NCI-H510A treated with DMSO at 0.1 percent for 48 hours (cell line): ENCODE measurements at regions not wholly inside any gene's neighbourhood (a gene's known extent, or its start where the extent isn't known, plus 50 kb on each side); places are given as distances from the start of the nearest gene placed in this dataset.
"Not testable (repeated sequence)": the region's sequence is repeated elsewhere in the genome, so short reads cannot be mapped to it uniquely, and the experiment has no call there.

Experiments
- DNase-seq: peaks from one replicate; lab custom pipeline; 2025; lab: John Stamatoyannopoulos, UW

DNA sequence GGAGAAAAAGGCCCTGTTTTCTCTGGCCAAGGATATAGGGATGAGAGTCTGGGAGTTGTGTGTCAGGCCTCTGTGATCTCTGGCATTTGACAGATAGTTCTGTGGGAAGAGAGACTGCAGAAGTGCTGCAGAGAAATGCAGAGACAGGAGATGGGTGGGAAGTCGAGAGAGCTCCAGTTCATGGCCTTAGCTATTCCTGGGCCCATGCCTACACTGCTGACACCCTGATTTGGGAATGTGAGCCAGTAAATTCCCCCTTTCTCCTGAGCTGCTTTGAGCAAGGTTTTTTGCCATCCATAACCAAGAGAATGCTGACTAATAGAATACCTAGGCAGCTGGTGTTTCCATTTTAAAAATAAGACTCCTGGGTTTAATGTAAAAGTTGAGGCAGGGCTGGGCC lies 59.3 kb downstream of the EBLN2 start:
- no peak for DNase-seq

DNA sequence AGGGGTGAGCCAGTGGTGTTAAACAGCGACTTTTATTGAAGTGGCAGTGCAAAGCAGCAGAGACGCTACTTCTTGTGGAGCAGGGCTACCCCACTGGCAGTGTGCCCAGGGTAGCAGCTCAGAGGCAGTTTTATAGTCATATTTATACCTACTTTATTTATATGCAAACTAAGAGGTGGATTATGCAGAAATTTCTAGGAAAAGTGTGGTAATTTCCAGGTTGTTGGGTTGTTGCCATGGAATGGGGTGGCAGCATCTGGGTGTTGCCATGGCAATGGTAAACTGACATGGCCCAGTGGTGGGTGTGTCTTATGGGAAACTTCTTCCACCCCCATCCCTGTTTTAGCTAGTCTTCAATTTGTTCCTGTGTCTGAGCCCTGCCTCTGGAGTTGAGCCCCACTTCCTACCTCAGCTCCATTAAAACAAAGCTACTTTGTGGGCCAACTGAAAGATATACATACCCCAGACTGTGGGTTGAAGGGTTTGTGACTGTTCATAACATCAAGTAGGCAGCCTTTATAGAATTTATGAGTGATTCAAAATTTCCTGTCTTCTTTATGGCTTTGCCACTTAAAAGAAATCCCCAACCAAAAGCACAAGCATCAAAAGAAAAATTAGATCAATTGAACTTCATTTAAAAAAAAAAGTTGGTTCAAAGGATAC lies 60.3 kb downstream of the EBLN2 start:
- no peak for DNase-seq

DNA sequence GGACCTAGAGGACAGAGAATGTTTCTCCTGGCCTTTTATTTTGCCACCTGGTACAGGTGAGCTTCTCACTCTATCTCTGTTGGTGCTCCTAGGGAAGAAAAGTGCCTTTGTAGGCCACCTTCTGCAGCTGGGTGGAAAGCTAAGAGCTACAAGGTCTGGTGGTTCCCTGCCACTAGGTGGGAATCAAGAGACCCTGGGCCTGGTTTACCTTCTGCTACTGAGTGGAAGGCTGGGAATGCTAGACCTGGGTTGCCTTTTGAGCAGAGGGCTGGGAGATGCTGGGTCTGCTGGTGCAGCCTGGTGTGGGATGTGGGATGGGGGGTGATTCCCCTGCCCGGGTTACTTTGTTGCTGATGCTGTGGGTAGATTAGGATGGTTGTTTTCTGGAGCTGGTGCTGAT lies 72.6 kb downstream of the EBLN2 start:
- DNase-seq: no peak

DNA sequence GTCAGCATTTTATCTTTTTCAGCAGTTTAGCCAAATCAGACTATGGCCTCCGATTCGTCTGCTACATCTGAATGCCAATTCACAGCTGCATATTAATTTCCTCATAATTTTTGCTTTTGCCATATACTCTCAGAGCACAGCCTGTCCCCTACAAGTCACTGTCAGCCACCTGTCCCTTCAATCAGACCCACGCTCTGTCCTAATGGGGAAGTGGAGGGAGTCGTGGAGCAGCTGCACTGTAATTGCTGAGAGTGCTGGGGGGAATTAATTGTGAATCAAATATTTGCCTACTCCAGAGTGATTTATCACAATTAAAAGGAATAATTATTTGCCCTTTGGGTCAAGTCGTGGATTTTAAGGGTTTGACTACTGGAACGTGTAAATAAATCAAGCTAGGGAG lies 75.5 kb downstream of the EBLN2 start:
- no peak for DNase-seq

DNA sequence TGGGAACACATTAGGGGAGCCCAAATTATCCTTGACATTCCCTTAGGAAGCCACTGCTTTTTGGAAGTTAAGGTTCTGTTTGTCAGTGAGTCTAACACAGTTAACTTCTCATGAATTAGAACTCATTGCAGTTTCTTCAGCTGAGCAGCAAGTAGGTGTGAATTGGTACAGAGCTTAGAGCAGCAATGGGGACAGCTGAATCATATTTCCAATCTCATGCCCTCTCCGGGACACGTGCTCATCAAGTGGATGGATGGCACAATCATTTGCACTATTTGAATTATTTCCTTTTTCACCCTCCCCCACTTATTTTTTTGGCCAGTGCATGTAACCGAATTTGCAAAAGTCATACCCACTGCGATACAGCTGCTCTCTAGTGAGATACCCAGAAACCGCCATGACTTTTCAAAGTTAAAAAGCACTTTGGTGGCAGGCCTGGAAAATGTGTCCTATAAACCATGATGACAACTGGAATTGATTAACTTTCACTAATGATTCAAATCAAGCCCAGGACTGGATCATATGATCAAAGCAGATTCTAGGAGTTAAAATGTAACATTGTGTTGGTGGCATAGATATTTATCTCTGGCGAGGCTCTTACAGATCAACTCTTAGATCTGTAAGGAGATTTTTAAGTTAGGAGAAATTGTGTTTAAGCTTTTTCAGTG lies 76.4 kb downstream of the EBLN2 start:
- no peak for DNase-seq

DNA sequence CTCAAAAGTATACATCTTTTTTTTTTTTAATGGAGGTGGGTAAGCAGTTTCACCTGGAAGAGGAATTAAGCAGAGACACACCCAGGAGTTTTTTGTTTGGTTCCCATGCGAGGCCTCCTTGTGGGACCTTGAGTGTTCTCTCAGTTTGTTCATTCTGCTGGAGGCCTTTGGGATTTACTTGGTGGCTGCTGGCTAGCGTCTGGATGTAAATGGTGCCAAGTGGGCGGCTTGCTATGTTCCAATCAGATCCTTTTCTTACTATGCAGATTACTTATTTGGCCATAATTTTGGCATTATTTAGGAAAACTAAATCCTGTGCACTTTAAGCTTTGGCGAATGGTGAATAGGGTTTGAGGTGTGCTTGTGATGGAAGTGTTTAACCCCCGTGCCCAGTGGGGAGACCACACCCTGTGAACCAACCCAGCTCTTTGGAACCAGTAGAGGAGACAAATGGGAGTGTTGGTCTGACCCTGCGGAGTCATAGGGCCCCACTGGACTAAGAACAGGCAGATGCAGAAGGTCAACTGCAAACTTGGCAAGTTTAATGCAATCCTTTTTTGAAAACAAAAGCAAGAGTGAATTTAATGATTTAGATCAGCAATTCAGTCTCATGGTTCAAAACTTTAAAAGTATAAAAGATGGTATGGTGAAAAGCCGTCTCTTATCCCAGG lies 79.4 kb downstream of the EBLN2 start:
- DNase-seq: no peak

DNA sequence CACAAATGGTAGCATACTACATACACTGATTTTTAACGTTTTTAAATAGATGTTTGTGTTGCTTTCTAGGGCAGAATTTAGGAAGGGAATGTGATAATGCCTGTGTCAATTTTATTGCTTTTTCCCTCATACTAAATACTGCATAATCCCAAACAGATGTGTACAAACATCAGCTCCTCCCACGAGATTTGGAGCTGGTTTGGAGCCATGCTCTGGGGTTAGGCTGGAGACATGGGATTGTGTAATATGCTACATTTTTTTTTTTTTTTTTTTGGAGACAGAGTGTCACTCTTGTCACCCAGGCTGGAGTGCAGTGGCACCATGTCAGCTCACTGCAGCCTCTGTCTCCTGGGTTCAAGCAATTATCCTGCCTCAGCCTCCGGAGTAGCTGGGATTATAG lies 80.1 kb downstream of the EBLN2 start:
- no peak for DNase-seq

DNA sequence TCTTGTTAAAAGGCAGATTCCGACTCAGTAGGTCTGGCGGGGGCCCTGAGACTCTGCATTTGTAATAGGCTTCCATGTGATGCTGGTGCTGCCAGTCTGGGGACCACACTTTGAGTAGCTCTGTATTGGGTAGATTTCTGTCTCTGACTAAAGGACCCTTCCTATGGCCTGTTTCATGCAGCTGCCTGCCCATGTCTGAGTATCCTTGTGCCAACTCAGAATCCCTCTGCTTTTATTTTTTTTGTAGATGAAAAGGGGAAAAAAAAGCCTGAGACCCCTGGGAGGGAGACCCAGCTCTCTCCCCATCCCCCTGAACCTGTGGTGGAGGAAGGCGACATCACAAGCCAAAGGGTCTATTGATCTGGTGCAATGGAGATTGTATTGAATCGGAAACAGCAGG lies 81.9 kb downstream of the EBLN2 start:
- no peak for DNase-seq

DNA sequence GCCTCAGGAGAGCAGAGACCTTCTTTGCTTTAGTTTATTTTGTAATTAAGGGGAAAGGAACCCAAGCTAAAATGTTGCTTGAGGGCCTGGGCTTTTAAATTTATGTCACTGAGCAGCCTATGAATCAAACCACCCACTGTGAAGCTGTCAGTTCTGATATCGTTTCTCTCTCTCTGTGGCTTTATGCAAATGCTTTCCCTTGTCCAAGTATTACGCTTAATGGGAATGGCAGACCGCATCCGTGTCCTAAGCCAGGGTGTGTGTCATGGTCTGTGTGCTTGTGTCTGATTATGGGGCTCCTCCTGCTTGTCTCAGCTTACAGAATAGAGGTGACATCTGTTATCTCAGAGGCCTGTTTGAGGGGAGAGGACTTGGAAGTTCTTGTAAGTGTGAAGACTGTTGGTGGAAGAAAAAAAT lies 82.4 kb downstream of the EBLN2 start:
- no peak for DNase-seq

DNA sequence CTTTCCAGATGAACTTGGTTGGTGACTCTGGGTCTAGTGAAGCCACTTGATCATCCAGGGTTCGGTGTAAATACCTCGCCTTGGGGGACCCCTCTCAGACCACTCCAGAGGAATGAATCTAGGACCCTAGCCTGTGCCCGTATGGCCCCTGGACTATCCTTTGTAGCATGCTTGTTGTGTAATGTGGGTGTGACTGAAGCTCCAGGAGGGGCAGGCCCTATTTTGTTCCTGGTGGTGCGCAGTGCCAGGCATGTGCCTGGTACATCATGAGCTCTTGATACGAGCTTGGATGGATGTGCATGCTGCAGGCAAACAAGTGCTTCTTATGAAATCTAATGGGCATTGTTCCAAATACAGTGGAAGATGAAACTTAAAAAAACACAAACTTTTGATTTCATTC lies 82.8 kb downstream of the EBLN2 start:
- DNase-seq: no peak

DNA sequence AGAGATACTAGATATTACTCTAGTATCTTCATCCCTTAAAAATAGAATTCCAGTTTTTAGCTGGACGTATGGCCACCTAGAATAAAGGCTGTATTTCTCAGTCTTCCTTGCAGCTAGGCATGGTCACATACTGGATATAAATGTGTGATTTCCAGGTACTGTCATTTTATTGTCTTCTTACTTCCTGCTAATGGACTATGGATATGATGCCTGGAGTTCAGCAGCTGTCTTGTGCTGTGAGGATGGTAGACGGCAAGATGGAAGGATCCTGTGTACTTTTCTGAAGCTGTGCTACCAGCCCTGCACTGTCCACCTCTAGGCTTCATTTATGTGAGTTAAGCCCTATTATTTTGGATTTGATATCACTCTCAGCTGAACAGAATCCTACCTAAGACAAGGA lies 83.4 kb downstream of the EBLN2 start:
- no peak for DNase-seq

DNA sequence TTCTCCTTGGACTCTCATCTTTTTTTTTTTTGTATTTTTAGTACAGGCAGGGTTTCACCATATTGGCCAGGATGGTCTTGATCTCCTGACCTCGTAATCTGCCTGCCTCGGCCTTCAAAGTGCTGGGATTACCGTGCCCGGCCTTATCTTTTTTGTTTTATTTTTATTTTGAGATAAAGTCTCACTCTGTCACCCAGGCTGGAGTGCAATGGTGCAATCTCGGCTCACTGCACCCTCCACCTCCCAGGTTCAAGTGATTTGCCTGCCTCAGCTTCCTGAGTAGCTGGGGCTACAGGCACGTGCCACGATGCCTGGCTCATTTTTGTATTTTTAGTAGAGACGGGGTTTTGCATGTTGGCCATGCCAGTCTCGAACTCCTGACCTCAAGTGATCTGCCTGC lies 86.0 kb downstream of the EBLN2 start:
- DNase-seq: not testable (repeated sequence)

DNA sequence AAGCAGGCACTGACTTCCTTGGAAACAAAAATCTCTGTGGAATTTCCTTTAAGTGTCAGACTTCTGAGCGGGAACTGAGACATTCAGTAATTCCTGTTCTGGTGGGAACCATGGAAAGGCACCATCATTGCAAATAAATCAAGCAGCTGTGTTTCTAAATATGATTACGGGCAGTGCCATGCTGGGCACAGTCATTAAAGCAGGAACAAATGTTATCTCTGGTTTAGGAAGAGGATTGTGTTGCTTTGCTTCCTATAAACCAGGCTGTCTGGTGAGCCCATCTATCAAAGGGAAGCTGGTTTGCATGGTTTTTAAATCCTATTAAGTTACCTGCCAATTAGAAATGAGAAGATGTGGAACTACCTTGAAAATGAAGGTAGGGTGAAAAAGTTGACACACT lies 86.7 kb downstream of the EBLN2 start:
- DNase-seq: no peak

DNA sequence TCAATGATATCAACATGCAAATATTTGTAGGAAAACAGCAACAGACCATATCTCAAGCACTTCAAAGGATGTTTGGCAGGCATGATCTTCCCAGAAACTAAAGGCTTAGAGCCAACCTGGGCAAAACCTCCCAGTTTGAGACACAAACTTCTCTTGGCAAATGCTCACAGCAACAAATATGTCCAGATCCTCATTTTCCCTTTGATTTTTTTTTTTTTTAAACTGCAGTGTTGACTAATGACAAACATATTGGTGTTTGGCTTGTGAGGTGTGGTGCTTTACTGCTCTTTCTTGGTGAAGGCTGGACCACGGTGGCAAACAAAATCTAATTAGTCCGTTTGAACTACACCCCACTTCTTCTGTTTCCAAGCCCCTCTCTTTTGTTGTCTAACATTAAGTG lies 87.2 kb downstream of the EBLN2 start:
- DNase-seq: no peak

DNA sequence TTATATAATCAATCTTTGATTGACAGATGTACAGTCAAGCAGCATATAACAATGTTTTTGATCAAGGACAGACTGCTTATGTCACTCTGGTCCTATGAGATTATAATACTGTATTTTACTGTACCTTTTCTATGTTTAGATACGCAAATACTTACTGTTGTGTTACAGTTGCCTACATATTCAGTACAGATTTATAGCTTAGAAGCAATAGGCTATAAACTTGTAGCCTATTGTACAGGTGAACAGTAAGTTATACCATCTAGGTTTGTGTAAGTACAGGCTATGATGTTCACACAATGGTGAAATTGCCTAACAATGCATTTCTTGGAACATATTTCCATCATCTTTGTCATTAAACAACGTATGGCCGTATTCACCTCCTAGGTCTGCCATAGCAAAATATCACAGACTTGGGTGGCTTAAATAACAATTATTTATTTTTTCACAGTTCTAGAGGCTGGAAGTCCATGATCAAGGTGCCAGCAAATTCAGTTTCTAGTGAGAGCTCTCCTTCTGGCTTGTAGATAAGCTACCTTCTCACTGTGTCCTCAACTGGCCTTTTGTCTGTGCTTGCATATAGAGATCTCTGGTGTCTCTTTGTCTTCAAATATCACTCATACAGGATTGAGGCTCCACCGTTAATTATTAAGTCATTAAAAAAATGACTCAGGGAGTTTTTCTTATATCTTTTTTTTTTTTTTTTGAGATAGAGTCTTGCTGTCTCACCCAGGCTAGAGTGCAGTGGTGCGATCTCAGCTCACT lies 89.1 kb downstream of the EBLN2 start:
- DNase-seq: no peak

DNA sequence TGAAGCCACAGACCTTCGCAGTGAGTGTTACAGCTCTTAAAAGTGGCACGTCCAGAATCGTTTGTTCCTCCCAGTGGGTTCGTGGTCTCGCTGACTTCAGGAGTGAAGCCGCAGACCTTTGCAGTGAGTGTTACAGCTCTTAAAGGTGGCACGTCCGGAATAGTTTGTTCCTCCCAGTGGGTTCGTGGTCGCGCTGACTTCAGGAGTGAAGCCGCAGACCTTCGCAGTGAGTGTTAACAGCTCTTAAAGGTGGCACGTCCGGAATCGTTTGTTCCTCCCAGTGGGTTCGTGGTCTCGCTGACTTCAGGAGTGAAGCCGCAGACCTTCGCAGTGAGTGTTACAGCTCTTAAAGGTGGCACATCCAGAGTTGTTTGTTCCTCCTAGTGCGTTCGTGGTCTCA lies 91.1 kb downstream of the EBLN2 start:
- DNase-seq: not testable (repeated sequence)

DNA sequence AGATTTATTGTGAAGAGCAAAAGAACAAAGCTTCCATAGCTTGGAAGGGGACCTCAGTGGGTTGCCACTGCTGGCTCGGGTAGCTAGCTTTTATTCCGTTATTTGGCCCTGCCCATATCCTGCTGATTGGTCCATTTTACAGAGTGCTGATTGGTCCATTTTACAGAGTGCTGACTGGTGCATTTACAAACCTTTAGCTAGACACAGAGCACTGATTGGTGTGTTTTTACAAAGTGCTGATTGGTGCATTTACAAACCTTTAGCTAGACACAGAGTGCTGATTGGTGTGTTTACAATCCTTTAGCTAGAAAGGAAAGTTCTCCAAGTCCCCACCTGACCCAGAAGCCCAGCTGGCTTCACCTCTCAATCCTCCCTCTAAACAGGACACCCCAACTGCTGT lies 91.6 kb downstream of the EBLN2 start:
- DNase-seq: not testable (repeated sequence)

DNA sequence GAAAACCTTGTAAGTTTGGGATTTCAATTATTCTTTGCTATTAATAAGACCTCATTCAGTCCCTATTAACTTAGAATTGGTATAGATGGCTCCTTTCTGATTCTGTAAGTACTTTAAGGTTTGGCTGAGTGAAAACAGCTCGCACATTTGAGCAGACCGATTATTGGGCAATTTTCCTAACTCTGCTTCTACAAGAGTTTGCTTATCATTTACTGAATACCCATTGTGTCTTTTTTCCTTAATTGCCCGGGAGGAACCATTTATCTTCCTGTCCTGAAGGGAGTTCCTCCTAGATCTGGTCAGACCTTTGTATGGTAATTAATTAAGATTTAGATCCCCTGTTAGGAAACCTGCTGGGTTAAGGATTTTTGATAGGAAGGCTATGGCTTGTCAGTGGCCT lies 92.8 kb downstream of the EBLN2 start:
- not testable (repeated sequence) for DNase-seq

DNA sequence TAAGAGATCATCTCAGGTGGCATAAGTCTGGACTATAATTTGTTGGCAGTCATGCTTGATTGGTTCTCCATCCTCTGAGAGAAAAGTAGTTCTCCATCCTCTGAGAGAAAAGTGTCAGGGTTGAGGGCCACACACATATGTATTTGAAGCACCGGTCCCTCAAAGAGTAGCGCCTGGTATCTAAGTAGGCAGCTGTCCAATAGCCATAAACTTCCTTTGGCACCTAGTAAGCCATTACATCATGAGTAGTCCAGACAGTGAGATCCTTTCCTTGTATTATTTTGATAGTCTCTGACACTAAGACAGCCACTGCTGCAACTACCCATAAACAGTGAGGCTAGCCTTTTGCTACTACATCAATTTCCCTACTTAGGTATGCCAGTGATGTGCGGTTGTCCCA lies 94.0 kb downstream of the EBLN2 start:
- DNase-seq: not testable (repeated sequence)

DNA sequence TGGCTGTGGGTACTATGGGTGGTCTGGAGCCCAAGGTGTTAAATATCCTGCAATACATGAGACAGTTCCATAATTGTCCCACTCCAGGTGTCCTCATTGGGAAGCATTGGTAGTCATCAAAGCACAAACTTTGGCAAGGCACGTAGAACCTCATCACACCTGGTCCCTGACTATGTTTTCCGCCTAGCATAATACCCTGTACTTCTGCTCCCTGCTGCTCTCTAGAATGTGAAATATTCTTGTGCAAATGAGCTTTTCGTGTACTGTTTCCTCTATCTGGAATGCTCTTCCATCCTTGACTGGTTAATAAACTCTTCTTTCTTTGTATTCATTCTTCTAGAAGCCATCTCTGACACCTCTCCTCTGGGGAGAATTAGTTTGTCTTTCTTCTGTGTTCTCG lies 103.2 kb downstream of the EBLN2 start:
- no peak for DNase-seq

DNA sequence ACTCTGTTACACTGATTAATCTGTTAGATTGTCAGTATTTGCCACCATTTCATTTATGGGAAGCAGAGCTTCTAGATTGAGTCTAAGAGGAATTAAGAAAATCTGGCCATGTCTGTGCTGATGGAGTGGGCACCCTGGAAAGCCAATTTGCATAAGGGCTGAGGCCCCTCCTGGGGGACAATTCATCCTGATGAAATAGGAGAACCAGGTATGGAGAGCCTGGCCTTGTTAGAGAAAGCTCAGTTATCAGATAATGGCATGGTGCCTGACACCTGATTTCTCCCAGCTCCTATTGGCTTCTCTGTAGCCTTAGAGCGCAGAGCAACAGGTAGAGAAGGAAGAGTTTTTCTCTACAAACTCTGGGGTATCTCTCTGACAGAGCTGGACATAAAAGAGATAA lies 114.2 kb downstream of the EBLN2 start:
- no peak for DNase-seq

DNA sequence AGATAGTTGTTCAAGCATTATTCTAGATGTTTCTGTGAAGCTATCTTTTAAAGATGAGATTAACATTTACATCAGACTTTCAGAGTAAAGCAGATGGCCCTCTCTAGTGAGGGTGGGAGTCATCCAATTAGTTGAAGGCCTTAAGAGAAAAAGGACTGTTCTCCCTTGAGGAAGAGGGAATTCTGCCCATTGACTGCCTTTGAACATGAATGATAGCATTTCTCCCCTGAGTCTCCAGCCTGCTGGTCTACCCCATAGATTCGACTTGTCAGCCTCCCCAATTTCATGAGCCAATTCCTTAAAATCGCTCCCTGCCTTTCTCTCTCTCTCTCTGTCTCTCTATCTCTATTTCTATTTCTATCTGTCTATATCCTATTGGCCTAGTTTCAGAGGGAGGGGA lies 115.5 kb downstream of the EBLN2 start:
- no peak for DNase-seq

DNA sequence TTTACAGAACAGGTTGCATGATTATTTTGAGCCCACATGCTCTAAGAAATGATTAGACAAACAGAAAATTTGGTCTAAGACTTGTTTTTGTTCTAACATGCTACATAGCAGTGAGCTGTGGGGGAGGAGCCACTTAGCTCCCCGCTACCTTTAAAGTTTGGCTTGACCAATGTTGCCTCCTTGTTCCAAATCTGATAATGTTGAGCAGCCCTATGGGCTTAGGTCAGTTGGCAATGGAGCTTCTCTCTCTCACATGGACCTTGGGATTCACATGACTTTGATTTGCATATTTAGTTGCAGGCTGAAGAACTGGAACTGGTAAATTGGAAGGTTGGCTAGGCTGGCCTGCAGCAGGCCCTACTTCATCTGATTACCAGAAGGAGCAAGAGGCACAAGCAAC lies 116.4 kb downstream of the EBLN2 start:
- DNase-seq: no peak
